RWPE2 (cell line): ENCODE measurements at regions not wholly inside any gene's neighbourhood (a gene's known extent, or its start where the extent isn't known, plus 50 kb on each side); places are given as distances from the start of the nearest gene placed in this dataset.

Source experiments
- ATAC-seq: fragments of 200-7000 bp; cut with Tn5 transposase; 3 replicates; pipeline ENCODE4 v1.9.1; 2021; ENCODE audit warnings: low read depth
- DNase-seq: peaks from one replicate; pipeline ENCODE4 v3.0.0-alpha.2; 2020; ENCODE audit warnings: low spot score
- H3K27ac ChIP-seq: fragments of 450-650 bp; 2 replicates; pipeline ENCODE4 v1.5.1; 2017; ENCODE audit warnings: mild to moderate bottlenecking; ENCODE audit not compliant: poor library complexity, severe bottlenecking
- H3K27me3 ChIP-seq: fragments of 250-450 bp; sonication (Bioruptor Pico); 2 replicates; pipeline ENCODE4 v1.5.1; 2021; ENCODE audit warnings: mild to moderate bottlenecking, moderate library complexity; ENCODE audit not compliant: insufficient read depth, poor library complexity, severe bottlenecking
- H3K36me3 ChIP-seq: fragments of 250-450 bp; sonication (Bioruptor Pico); 2 replicates; pipeline ENCODE4 v1.5.1; 2020; ENCODE audit warnings: low read depth, mild to moderate bottlenecking, moderate library complexity
- H3K4me1 ChIP-seq: fragments of 250-450 bp; sonication (Bioruptor Pico); 2 replicates; pipeline ENCODE4 v1.5.1; 2021; ENCODE audit warnings: mild to moderate bottlenecking, moderate library complexity; ENCODE audit not compliant: insufficient read depth, poor library complexity, severe bottlenecking
- H3K4me3 ChIP-seq: fragments of 250-450 bp; sonication (Bioruptor Pico); 2 replicates; pipeline ENCODE4 v1.5.1; 2021; ENCODE audit warnings: mild to moderate bottlenecking, moderate library complexity; ENCODE audit not compliant: severe bottlenecking
- H3K9me3 ChIP-seq: fragments of 250-450 bp; sonication (Bioruptor Pico); 2 replicates; pipeline ENCODE4 v1.5.1; 2021; ENCODE audit warnings: mild to moderate bottlenecking, moderate library complexity; ENCODE audit not compliant: severe bottlenecking
- TF ChIP-seq, protein P1 (sequence below): fragments of 450-650 bp; IDR thresholded peaks from one replicate; pipeline ENCODE4 v1.5.1; 2017; ENCODE audit warnings: mild to moderate bottlenecking, moderate library complexity; ENCODE audit not compliant: poor library complexity, severe bottlenecking

DNA sequence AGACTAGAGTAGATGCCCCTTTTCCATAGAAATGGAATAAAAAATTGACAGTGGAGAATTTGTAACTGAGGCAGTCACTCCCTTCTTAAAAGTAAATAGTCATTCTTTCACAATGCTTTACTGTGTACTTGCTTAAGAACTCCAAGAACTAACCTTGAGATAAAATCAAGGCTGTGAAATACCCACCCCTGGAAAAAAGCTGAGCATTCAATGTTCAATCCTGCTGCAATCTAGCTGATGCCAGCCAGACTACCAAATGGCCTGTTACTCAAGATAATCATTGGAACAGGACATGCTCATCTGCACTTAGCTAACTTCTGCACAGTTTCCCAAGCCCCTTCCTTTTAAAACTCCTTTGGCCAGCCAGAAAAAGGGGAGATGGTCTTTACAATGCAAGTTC, 367.4 kb upstream of the GULP1 start:
- no peak for ATAC-seq
- Histone ChIP-seq H3K9me3 (no peaks in the 10 kb centered on the region), H3K4me1 (no peaks in the 10 kb centered on the region), H3K27me3 (no peaks in the 10 kb centered on the region), H3K4me3 (no peak overlapping the region), H3K27ac (no peak overlapping the region), H3K36me3 (no peaks in the 10 kb centered on the region)
- TF ChIP-seq, protein P1, sequence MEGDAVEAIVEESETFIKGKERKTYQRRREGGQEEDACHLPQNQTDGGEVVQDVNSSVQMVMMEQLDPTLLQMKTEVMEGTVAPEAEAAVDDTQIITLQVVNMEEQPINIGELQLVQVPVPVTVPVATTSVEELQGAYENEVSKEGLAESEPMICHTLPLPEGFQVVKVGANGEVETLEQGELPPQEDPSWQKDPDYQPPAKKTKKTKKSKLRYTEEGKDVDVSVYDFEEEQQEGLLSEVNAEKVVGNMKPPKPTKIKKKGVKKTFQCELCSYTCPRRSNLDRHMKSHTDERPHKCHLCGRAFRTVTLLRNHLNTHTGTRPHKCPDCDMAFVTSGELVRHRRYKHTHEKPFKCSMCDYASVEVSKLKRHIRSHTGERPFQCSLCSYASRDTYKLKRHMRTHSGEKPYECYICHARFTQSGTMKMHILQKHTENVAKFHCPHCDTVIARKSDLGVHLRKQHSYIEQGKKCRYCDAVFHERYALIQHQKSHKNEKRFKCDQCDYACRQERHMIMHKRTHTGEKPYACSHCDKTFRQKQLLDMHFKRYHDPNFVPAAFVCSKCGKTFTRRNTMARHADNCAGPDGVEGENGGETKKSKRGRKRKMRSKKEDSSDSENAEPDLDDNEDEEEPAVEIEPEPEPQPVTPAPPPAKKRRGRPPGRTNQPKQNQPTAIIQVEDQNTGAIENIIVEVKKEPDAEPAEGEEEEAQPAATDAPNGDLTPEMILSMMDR, result no peak
- no peak for DNase-seq

DNA sequence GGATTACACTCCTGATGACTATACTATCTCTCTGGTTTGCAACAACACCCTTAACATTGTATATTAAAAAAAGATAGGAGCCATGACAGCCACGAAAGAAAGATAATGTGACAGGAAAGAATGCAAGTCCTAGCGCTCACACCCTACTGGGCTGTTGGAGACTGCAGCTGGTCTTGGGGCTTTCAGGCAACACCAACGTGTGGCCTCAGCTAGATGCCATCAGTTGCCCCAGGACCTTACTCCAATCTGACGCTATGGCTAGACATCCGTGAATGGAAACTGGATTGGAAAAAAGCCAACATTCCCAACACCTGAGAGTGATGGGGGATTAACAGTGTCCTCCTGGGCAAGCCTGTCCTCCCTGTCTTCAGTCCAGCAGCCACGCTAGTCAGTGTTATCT, 357.4 kb upstream of the GULP1 start:
- no peak overlapping the region for H3K27ac ChIP-seq
- no peak for ATAC-seq
- DNase-seq, result no peak

DNA sequence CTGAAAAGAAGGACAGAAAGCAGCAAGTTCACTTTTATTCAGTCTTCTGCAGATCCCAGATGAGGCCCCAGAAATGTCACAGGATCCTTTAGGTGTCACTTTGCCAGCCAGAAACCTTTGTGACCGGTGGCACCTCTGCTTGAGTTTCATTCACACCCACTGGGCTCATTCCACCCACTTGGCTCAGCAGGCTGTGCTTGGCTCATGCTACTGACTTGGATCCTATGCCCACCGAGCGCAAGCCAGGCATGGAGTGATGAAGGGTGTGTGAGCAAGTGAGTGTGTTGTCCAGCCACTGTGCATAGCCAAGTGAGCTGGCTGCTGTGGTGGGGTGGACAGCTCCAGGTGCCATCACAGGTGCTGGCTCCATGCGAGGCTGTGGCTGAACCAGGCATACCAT, 357.0 kb upstream of the GULP1 start:
- Histone ChIP-seq H3K4me3 (no peak overlapping the region), H3K9me3 (no peaks in the 10 kb centered on the region), H3K27me3 (no peaks in the 10 kb centered on the region), H3K4me1 (no peaks in the 10 kb centered on the region), H3K36me3 (no peaks in the 10 kb centered on the region), H3K27ac (no peak overlapping the region)
- no peak for ATAC-seq
- TF ChIP-seq, protein P1, result no peak
- DNase-seq, result peak; percentile 46

More for the DNA sequence above, 357.4 kb upstream of the GULP1 start:
- no peaks in the 10 kb centered on the region for H3K36me3 ChIP-seq
- no peak overlapping the region for H3K4me3 ChIP-seq
- H3K4me1 ChIP-seq, result no peaks in the 10 kb centered on the region
- H3K27me3 ChIP-seq, result no peaks in the 10 kb centered on the region
- no peaks in the 10 kb centered on the region for H3K9me3 ChIP-seq
- TF ChIP-seq, protein P1, result no peak

DNA sequence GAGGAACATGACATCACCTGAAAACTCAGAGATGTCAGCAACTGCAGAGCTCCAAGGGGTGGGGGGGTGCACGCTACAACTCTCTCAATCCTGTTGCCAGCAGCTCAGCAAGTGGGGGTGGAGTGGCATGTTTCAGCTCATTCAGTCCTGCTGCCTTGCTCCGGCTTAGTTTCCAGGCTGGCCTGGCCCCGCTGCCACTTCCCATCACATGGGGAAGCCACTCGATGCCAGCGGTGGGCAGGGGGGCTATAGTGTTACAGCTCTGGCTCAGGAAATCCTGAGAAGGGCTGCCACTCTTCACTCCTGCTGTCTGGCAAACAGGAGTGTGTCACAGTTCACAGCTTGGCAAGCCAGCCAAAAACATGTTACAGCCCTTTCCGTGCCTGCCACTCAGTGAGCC, 356.5 kb upstream of the GULP1 start:
- ATAC-seq, result no peak
- no peak for DNase-seq
- Histone ChIP-seq H3K4me3 (no peak overlapping the region), H3K36me3 (no peaks in the 10 kb centered on the region), H3K27me3 (no peaks in the 10 kb centered on the region), H3K9me3 (no peaks in the 10 kb centered on the region), H3K27ac (no peak overlapping the region), H3K4me1 (no peaks in the 10 kb centered on the region)
- TF ChIP-seq, protein P1, result no peak

DNA sequence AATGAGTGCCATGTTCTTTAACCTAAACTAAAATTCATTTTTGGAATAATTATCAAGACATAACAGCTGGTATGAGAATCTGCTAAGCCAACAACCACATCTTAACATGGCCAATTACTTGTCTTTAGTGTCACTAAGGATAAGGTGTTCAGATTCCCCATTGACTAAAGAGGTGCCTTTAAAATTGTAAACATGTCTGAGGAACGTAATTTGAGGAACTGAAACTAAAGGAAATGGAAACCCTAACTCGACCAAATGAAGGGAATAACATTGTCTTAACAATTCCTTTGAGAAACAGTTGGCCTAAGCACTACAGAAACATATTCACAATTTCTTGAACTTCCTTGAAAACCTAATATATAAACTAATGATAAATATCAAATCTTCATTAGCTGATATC, 355.4 kb upstream of the GULP1 start:
- no peak for ATAC-seq
- Histone ChIP-seq H3K27me3 (no peaks in the 10 kb centered on the region), H3K9me3 (no peaks in the 10 kb centered on the region), H3K4me1 (no peaks in the 10 kb centered on the region), H3K36me3 (no peaks in the 10 kb centered on the region), H3K4me3 (no peak overlapping the region), H3K27ac (no peak overlapping the region)
- TF ChIP-seq, protein P1, result no peak
- no peak for DNase-seq
